ENCODE measurements at regions not wholly inside any gene's neighbourhood (a gene's known extent, or its start where the extent isn't known, plus 50 kb on each side); places are given as distances from the start of the nearest gene placed in this dataset.

- no peak for DNase-seq (ENCODE audit: low read depth)
- H3K4me3 ChIP-seq (ENCODE audit: low read depth, low read length) = no peak overlapping the region
- in situ Hi-C loops (cut with HindIII; ENCODE audit: low sequenced_read_pairs) = no loop called here
- no peak for TF ChIP-seq CTCF (IDR thresholded peaks at IDR 0.05; ENCODE audit: low read depth, low read length, missing control alignments)
Observed at GRCh38 chr4:24260133-24260715, 324.1 kb downstream of the DHX15 start.

GRCh38 chr4:24256547-24256946 is 327.8 kb downstream of the DHX15 start:
- no peak overlapping the region for H3K4me3 ChIP-seq (ENCODE audit: low read depth, low read length)
- in situ Hi-C loops (cut with HindIII; ENCODE audit: low sequenced_read_pairs) = no loop called here
- no peak for TF ChIP-seq CTCF (IDR thresholded peaks at IDR 0.05; ENCODE audit: low read depth, low read length, missing control alignments)
- no peak for DNase-seq (ENCODE audit: low read depth)

- no peak for DNase-seq (ENCODE audit: low read depth)
- no peak for TF ChIP-seq CTCF (IDR thresholded peaks at IDR 0.05; ENCODE audit: low read depth, low read length, missing control alignments)
- no peak overlapping the region for H3K4me3 ChIP-seq (ENCODE audit: low read depth, low read length)
- in situ Hi-C loops (cut with HindIII; ENCODE audit: low sequenced_read_pairs) = no loop called here
Observed at GRCh38 chr4:24256066-24256465, 328.3 kb downstream of the DHX15 start.

- no peak for DNase-seq (ENCODE audit: low read depth)
- TF ChIP-seq CTCF (IDR thresholded peaks at IDR 0.05; ENCODE audit: low read depth, low read length, missing control alignments) = no peak
- H3K4me3 ChIP-seq (ENCODE audit: low read depth, low read length) = no peak overlapping the region
- in situ Hi-C loops (cut with HindIII; ENCODE audit: low sequenced_read_pairs) = no loop called here
Observed at GRCh38 chr4:24252121-24252520, 332.2 kb downstream of the DHX15 start.

GRCh38 chr4:24251589-24251988 is 332.8 kb downstream of the DHX15 start:
- no peak overlapping the region for H3K4me3 ChIP-seq (ENCODE audit: low read depth, low read length)
- in situ Hi-C loops (cut with HindIII; ENCODE audit: low sequenced_read_pairs) = no loop called here
- no peak for DNase-seq (ENCODE audit: low read depth)
- TF ChIP-seq CTCF (IDR thresholded peaks at IDR 0.05; ENCODE audit: low read depth, low read length, missing control alignments) = no peak

GRCh38 chr4:24249972-24250371 is 334.4 kb downstream of the DHX15 start:
- in situ Hi-C loops (cut with HindIII; ENCODE audit: low sequenced_read_pairs) = no loop called here
- no peak for TF ChIP-seq CTCF (IDR thresholded peaks at IDR 0.05; ENCODE audit: low read depth, low read length, missing control alignments)
- no peak overlapping the region for H3K4me3 ChIP-seq (ENCODE audit: low read depth, low read length)
- DNase-seq (ENCODE audit: low read depth) = no peak
